ENCODE measurements at regions not wholly inside any gene's neighbourhood (a gene's known extent, or its start where the extent isn't known, plus 50 kb on each side); places are given as distances from the start of the nearest gene placed in this dataset.

DNA sequence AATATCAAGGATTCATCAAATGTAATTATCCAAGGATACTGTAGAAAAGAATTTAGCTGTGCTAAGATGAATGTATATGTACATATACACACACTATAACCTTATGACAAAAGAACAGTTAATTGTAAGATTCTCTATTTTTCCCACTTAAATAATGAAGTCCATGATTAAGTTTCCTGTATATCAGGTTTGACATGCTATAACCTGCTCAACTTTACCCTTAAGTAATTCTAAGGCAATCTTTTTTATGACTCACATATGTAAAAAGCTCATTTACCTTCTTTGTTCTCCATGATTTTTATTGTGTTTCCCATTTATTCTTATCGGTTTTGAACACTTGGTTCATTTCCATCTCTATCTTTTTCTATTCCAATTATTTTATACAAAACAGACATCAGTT is 1213.1 kb upstream of the SLC39A10 start:
- BruUV-seq (replicated peaks): no TSS peak
- no peaks in the 10 kb centered on the region for H3K36me3 ChIP-seq (ENCODE audit: low read depth)
- no peak overlapping the region for H2AFZ ChIP-seq
- H4K20me1 ChIP-seq (ENCODE audit: insufficient read depth): no peaks in the 10 kb centered on the region
- no peak overlapping the region for H3K27ac ChIP-seq
- H3K9me3 ChIP-seq (ENCODE audit: insufficient read depth, low read depth): no peaks in the 10 kb centered on the region
- ChIA-PET POLR2A (ENCODE audit: unreplicated experiment) (no interaction called here), CTCF (no interaction called here)
- DNase-seq: no peak
- H3K27me3 ChIP-seq (ENCODE audit: insufficient read depth, low read depth): no peaks in the 10 kb centered on the region
- no peaks in the 10 kb centered on the region for H3K4me1 ChIP-seq (replicated peaks; ENCODE audit: insufficient read depth)
- no peaks in the 10 kb centered on the region for H3K9me2 ChIP-seq (ENCODE audit: insufficient read depth)
- TF ChIP-seq, protein P1, sequence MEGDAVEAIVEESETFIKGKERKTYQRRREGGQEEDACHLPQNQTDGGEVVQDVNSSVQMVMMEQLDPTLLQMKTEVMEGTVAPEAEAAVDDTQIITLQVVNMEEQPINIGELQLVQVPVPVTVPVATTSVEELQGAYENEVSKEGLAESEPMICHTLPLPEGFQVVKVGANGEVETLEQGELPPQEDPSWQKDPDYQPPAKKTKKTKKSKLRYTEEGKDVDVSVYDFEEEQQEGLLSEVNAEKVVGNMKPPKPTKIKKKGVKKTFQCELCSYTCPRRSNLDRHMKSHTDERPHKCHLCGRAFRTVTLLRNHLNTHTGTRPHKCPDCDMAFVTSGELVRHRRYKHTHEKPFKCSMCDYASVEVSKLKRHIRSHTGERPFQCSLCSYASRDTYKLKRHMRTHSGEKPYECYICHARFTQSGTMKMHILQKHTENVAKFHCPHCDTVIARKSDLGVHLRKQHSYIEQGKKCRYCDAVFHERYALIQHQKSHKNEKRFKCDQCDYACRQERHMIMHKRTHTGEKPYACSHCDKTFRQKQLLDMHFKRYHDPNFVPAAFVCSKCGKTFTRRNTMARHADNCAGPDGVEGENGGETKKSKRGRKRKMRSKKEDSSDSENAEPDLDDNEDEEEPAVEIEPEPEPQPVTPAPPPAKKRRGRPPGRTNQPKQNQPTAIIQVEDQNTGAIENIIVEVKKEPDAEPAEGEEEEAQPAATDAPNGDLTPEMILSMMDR (conservative IDR thresholded peaks at IDR 0.05): no peak
- H3K79me2 ChIP-seq (ENCODE audit: low read depth): no peaks in the 10 kb centered on the region
- H3F3A ChIP-seq (ENCODE audit: insufficient read depth, low read depth): no peaks in the 10 kb centered on the region
- H3K4me2 ChIP-seq: no peak overlapping the region
- intact Hi-C loops (cut with micrococcal nuclease; ENCODE audit: unreplicated experiment): no loop called here
- no peak overlapping the region for H3K4me3 ChIP-seq

DNA sequence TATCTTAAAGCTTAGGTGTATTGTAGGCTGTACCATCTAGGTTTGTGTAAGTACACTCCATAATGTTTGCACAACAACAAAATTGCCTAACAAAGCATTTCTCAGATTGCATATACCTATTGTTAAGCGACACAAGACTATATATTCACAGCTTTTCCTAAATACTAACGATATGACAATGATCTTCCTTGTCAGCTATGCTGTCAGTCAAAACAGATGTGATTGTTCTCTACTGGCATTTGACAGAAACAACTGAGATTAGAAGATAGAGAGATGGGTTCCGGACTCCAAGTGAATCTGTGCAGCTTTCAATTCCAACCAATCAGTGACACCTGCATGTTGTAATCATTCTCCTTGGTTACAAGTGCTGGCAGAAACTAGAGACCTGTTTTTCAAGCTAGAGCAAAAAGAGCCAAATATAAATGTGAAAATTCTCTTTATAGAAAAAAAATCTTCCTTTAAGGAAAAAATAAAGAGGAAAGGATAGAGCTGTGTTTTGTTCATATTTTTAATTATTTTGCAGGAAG is 1232.3 kb upstream of the SLC39A10 start:
- H3K4me2 ChIP-seq: no peak overlapping the region
- H3K4me1 ChIP-seq (replicated peaks; ENCODE audit: insufficient read depth): no peaks in the 10 kb centered on the region
- no peaks in the 10 kb centered on the region for H3K36me3 ChIP-seq (ENCODE audit: low read depth)
- H2AFZ ChIP-seq: no peak overlapping the region
- no peaks in the 10 kb centered on the region for H3K9me2 ChIP-seq (ENCODE audit: insufficient read depth)
- H4K20me1 ChIP-seq (ENCODE audit: insufficient read depth): no peaks in the 10 kb centered on the region
- CTCF ChIA-PET: no interaction called here
- no peaks in the 10 kb centered on the region for H3F3A ChIP-seq (ENCODE audit: insufficient read depth, low read depth)
- POLR2A ChIA-PET (ENCODE audit: unreplicated experiment): no interaction called here
- no peaks in the 10 kb centered on the region for H3K9me3 ChIP-seq (ENCODE audit: insufficient read depth, low read depth)
- TF ChIP-seq, protein P1 (conservative IDR thresholded peaks at IDR 0.05): no peak
- BruUV-seq (replicated peaks): no TSS peak
- H3K79me2 ChIP-seq (ENCODE audit: low read depth): no peaks in the 10 kb centered on the region
- H3K27me3 ChIP-seq (ENCODE audit: insufficient read depth, low read depth): no peaks in the 10 kb centered on the region
- H3K4me3 ChIP-seq: no peak overlapping the region
- intact Hi-C loops (cut with micrococcal nuclease; ENCODE audit: unreplicated experiment): no loop called here
- no peak overlapping the region for H3K27ac ChIP-seq
- DNase-seq: no peak

DNA sequence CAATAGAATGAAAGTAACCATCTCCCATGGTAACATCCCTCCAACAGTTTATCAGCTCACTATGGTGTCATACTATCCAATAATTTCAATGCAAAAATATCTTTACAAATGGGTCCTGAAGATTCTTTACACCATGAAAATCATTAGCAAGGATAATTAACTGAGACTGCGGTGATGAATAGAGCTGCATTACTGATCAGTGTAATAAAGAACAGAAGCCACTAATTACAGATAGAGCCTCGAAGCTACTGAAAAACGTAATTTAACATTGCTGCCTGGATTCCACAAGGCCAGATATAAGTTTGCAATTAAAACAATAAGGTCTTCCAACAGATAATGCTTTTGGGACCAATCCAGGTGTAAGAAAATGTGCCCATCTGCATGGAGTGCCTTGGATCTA is 1245.8 kb upstream of the SLC39A10 start:
- no peaks in the 10 kb centered on the region for H4K20me1 ChIP-seq (ENCODE audit: insufficient read depth)
- H2AFZ ChIP-seq: no peak overlapping the region
- TF ChIP-seq, protein P1 (conservative IDR thresholded peaks at IDR 0.05): no peak
- TF ChIP-seq EZH2 (IDR thresholded peaks at IDR 0.05; ENCODE audit: low read depth): no peak
- DNase-seq: no peak
- H3K9me2 ChIP-seq (ENCODE audit: insufficient read depth): no peaks in the 10 kb centered on the region
- intact Hi-C loops (cut with micrococcal nuclease; ENCODE audit: unreplicated experiment): no loop called here
- H3K4me1 ChIP-seq (replicated peaks; ENCODE audit: insufficient read depth): no peaks in the 10 kb centered on the region
- ChIA-PET CTCF (no interaction called here), POLR2A (ENCODE audit: unreplicated experiment) (no interaction called here)
- H3K79me2 ChIP-seq (ENCODE audit: low read depth): no peaks in the 10 kb centered on the region
- no TSS peak for BruUV-seq (replicated peaks)
- H3K27me3 ChIP-seq (ENCODE audit: insufficient read depth, low read depth): no peaks in the 10 kb centered on the region
- no peaks in the 10 kb centered on the region for H3K36me3 ChIP-seq (ENCODE audit: low read depth)
- H3K9me3 ChIP-seq (ENCODE audit: insufficient read depth, low read depth): no peaks in the 10 kb centered on the region
- H3K4me2 ChIP-seq: no peak overlapping the region
- no peaks in the 10 kb centered on the region for H3F3A ChIP-seq (ENCODE audit: insufficient read depth, low read depth)
- H3K4me3 ChIP-seq: no peak overlapping the region
- no peak overlapping the region for H3K27ac ChIP-seq

All from PC-9 (cell line).